Stimulated activated CD4-positive, alpha-beta T cell treated with anti-CD3 and anti-CD28 coated beads, Interleukin-12 subunit alpha, Interleukin-12 subunit beta, amount 100 ng/mL, for 4 hours (primary cell): ENCODE measurements at regions not wholly inside any gene's neighbourhood (a gene's known extent, or its start where the extent isn't known, plus 50 kb on each side); places are given as distances from the start of the nearest gene placed in this dataset.

ENCODE experiments used
- DNase-seq: peaks from one replicate; pipeline ENCODE4 v3.0.0-alpha.2; 2020

- no peak for DNase-seq
These were observed 118.2 kb downstream of the HSD17B3 start for GRCh38 chr9:96183751-96184150.

DNA sequence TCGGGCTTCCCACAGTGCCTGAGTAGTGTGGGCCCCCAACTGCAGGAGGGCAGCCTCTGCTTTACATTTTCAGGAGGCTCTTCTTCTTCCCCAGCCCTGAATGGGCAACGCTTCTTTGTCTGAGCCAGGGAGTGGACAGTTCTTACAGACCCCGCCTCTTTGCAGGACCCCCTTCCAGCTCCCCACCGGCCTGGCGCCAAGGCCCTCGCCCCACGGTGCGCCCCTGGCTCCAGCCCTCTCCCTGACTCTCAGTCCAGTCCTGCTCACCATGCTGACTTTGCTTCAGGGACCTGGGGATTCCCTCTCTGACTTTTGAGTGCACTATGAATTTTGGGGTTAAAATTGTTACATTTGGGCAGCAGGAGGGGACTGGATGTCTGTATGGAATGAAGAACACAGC is 123.8 kb downstream of the HSD17B3 start:
- DNase-seq = no peak

DNA sequence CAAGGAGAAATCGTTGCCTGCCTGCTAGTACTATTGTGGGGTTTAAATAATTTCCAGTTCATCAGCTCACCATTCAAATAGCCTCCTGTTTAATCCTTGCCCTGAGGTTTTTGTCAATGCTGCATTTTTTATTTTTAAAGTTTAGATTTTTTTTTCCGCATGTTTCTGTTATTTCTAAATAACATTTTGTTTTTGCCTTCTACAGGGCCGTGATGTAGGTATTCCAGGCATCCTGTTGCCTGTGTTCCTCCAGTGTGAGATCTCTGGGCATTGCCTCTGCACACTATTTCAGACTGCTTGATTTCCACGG is 124.3 kb downstream of the HSD17B3 start:
- no peak for DNase-seq

- no peak for DNase-seq
These were observed 124.8 kb downstream of the HSD17B3 start for GRCh38 chr9:96177005-96177718.

- DNase-seq = no peak
These were observed 126.2 kb downstream of the HSD17B3 start for GRCh38 chr9:96175796-96176195.

DNA sequence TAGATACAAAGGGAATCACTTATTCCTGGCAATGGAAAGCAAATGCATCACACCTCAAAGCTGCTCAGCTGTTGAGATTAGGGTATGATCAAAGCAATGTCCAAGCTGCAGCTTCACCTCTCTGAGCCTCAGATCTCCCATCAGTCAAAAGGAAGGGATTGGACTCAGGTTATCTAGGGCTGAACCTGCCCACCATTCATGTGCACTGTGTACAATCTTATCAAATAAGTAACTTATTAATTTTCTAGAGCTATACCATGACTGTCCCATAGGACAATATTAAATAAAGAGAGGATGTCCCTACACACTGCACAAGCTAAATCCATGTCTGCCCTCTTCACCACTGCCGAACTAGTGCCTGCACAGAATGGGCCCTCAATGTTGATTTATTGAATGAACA is 127.0 kb downstream of the HSD17B3 start:
- no peak for DNase-seq

DNA sequence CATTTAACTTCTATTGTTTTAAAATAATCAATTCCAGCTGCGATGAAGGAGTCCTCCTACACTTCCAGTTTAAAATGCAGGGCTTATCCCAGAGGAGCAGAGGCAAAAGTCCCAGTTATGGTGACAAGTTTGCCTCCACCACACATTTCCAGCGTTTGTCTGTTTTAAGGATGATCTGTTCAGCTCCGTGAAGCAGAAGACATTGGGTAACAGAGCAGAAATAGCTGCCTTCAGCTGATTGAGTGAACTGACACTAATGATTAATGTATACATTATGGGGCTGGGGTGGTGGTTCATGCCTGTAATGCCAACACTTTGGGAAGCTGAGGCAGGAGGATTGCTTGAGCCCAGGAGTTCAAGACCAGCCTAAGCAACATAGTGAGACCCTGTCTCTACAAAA is 127.6 kb downstream of the HSD17B3 start:
- DNase-seq = no peak

- DNase-seq = no peak
These were observed 128.3 kb downstream of the HSD17B3 start for GRCh38 chr9:96173640-96174039.

DNA sequence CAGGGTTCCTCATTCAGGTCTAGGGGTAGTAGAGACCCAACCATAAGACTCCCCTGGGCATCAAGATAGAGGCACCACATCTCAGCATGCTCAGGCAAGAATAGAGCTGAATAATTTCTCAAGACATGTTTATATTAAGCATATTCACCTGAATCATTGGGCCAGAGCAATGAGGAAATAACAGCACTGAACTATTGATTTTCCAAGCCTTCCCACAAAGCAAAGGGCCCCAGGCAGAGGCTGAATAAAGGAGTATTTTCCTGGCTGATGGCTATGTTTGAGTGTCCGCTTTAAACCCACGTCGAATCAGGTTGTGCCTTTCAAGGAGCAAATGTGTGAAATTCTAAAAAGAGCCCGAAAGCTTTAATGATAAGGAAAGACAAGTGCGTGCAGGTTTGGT is 129.2 kb downstream of the HSD17B3 start:
- no peak for DNase-seq

DNA sequence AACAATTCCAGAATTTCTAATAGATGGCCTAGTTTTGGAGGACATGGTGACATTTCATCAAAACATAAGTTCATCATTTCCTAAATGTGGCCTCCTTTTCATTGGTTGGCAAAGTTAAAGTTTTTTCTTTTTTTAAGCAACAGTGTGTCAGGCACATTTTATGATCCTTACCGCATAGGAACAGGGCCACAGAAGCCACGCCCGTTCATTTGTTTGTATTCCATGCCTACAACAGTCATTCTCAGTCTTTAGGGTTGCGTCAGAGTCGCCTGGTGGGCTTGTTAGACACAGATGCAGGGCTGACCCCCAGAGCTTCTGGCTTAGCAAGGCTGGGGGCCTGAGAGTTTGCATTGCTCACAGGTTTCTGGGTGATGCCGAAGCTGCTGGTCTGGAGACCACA is 130.2 kb downstream of the HSD17B3 start:
- DNase-seq = no peak

DNA sequence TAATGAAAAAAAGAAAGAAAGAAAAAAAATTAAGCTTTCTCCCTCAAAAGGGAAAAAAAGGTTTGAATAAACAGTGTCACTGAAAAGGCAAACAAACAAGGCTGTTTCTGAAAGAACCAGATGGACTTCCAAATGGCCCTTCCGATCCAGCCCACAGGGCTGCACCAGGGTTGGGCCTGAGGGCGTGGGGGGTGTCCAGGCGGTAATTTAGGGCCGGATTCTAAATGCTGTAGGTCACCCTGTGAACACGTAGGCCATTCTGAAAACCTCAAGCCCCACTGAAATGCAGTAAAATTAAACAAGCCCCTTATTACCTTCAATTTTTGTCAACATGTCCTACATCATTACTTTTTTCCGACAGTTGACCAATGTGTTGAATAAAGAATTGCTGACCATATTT is 132.1 kb downstream of the HSD17B3 start:
- DNase-seq = no peak

DNA sequence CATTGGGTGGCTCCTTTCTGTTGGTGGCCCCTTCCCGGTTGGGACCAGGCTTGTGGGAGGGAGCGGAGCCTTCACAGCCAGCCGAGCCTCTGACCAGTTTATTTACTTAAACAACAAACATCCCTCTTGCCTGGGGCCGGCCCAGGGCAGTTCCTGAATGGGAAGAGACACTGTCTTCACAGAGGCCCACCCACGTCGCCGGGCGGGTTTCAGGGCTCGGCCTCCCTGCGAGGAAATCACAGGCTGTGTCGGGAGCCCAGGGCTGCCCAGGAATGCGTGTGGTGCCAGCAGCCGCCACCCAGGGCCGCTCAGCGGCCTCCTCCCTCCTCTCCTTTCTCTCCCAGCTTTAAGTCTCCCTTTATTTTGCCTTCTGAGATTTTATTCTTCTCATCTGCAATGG is 132.5 kb downstream of the HSD17B3 start:
- DNase-seq = no peak

DNA sequence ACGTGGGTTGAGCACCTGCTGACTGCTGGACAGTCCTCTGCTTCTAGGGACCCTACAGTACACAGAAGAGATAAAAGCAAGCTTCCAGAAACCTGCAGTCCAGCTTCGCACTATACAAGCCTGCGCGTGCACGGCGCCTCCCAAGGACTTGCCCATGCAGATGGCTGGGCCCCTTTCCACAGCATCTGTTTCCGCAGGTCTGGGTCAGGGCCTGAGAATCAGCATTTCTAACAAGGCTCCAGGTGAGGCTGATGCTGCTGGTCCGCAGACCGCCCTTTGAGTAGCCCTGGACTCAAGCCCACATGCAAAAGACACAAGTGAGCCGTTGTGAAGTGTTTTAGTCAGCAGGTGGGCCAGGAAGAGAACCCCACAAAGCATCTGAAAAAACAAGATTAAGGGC is 133.1 kb downstream of the HSD17B3 start:
- no peak for DNase-seq

GRCh38 chr9:96167011-96167410 is 135.0 kb downstream of the HSD17B3 start:
- no peak for DNase-seq

- no peak for DNase-seq
These were observed 137.7 kb downstream of the HSD17B3 start for GRCh38 chr9:96164268-96164683.

DNA sequence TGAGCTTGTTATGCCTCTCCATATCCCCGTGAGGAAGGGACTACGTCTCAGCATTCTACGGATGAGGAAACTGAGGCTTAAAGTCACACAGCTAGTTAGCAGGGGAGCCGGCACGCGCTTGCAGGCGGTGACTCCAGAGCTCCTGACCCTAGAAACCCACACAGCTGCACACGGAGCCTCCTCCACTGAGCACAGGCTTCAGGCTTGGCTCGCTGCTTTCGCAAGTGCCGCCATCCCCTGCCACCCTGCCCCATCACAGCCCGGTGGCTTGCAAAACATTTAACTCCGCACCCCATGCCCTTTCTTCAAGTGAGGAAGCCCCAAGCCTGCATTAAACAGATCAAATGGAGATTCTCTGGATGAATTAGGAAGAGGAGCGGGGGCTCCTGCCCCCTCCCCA is 138.3 kb downstream of the HSD17B3 start:
- DNase-seq = no peak

GRCh38 chr9:96163161-96163560 is 138.8 kb downstream of the HSD17B3 start:
- DNase-seq = no peak

- DNase-seq = no peak
These were observed 140.2 kb downstream of the HSD17B3 start for GRCh38 chr9:96161819-96162218.

- DNase-seq = no peak
These were observed 141.1 kb downstream of the HSD17B3 start for GRCh38 chr9:96160866-96161265.

DNA sequence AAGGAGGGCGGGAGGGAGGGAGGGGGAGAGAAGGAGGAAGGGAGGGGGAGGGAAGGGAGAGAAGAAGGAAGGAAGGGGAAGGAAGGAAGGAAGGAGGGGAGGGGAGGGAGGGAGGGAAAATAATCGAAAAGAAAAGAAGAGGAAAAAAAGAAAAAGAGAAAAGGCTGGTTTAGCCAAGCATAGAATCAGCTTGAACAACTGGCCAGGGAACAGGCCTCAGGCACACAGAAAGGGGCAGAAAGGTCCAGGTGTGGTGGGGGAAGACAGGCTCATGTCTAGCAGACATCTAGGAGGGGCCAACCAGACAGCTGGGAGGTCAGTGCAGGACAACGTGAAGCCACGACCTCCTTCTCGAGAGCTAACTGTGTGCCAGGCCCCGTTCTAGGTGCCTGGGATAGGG is 141.8 kb downstream of the HSD17B3 start:
- DNase-seq = no peak

- DNase-seq = no peak
These were observed 142.4 kb downstream of the HSD17B3 start for GRCh38 chr9:96159596-96159995.

DNA sequence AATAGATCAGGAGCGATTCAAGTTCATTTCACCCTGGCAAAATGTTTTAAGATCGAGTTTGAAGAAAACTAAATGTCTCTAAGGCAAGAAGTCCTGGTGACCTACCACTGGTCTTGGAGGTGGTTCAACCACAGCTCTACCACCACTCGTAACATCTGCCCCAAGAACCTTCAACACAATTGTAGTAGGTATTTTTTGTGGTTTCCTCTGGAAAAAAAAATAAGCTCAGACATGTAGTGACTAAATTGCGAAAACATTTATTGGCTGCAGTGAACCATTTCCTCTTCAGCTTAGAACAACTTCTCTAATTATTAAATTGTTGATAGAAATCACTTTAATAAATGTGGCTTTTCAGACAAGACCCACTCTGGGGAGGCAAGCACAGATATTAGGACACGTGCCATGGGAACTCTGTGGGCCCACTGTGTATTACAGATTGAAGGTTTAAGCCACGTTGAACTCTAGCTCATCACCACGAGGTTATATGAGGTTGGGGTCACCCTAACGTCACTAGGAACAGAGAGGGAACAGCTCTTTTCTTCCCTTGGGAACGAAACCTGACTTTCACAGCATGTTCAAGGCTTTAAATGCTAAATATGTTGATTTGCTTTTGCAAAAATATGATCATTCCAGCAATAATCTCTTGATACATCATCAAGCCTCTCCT is 142.9 kb downstream of the HSD17B3 start:
- no peak for DNase-seq

GRCh38 chr9:96158147-96158546 is 143.8 kb downstream of the HSD17B3 start:
- no peak for DNase-seq

GRCh38 chr9:96157675-96158074 is 144.3 kb downstream of the HSD17B3 start:
- DNase-seq = no peak
